ENCODE measurements at regions not wholly inside any gene's neighbourhood (a gene's known extent, or its start where the extent isn't known, plus 50 kb on each side); places are given as distances from the start of the nearest gene placed in this dataset.

DNA sequence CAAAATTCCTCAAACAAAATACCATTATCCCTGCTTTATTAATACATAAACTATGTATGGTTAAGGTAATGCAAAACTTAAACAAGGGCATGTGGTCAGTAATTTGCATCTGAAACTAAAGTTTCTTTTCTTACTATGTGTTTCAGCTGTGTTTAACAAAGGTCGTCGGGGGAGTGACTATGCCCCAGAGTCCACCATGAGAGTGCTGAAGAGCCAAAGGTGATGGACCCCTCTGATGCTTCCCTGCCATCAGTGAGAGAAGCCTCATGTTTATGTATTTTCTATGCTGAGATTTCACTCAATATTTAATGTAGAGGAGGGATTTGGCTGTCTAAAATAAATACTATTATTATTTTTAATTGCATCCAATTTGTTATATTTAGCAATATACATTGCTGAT lies 707.2 kb upstream of the REG3G start:
- no peak overlapping the region for H2AFZ ChIP-seq (replicated peaks; ENCODE audit: low read length, poor library complexity)
- H3K9me1 ChIP-seq (ENCODE audit: insufficient read depth, low read length) = no peaks in the 10 kb centered on the region
- TF ChIP-seq SMC3 (IDR thresholded peaks at IDR 0.05; ENCODE audit: low read depth, low read length) (no peak), NFE2L2 (IDR thresholded peaks at IDR 0.05; ENCODE audit: low read depth, low read length) (no peak), POLR2A (IDR thresholded peaks at IDR 0.05; ENCODE audit: low read depth, low read length) (no peak)
- H4K8ac ChIP-seq (ENCODE audit: low read depth in 2 of 2, low read length in 2 of 2) = no peak overlapping the region
- no peak overlapping the region for H2BK5ac ChIP-seq (ENCODE audit: low read depth, low read length, poor library complexity, severe bottlenecking)
- in situ Hi-C loops (cut with MboI; ENCODE audit: low sequenced_read_pairs) (no loop called here), dilution Hi-C loops (cut with HindIII; ENCODE audit: low sequenced_read_pairs, unreplicated experiment) (no loop called here), intact Hi-C loops (cut with micrococcal nuclease) (no loop called here)
- H3K27me3 ChIP-seq (ENCODE audit: control insufficient read depth, insufficient read depth, low read length) = no peaks in the 10 kb centered on the region
- H4K91ac ChIP-seq (ENCODE audit: insufficient read depth, low read depth, low read length) = no peak overlapping the region
- no peak for ATAC-seq (ENCODE audit: low read depth)
- ChIA-PET POLR2A (ENCODE audit: unreplicated experiment) (no interaction called here), CTCF (no interaction called here)
- H4K20me1 ChIP-seq (ENCODE audit: insufficient read depth, low read length) = no peaks in the 10 kb centered on the region
- no peak overlapping the region for H2BK120ac ChIP-seq (ENCODE audit: low read depth, low read length)
- H3K4me3 ChIP-seq (ENCODE audit: insufficient read depth, low read depth, low read length) = no peak overlapping the region
- BruUV-seq (replicated peaks) = no TSS peak
- no peak overlapping the region for H2BK20ac ChIP-seq (ENCODE audit: low read depth, low read length)
- no peak overlapping the region for H3K14ac ChIP-seq (replicated peaks; ENCODE audit: low read depth, low read length)
- no peak overlapping the region for H3K9ac ChIP-seq (ENCODE audit: low read depth, low read length)
- peaks cover 4% of the 10 kb centered on the region; the same call in 1 of the 2 replicates for H3K9me3 ChIP-seq (ENCODE audit: control insufficient read depth, insufficient read depth, low read length)
- no CpG with 5 or more reads among the region's 2 CpGs for WGBS, 2 experiments (ENCODE audit: extremely low coverage in 2 of 2, insufficient read length in 1 of 2)
- H2AK9ac ChIP-seq (replicated peaks; ENCODE audit: low read depth, low read length, poor library complexity) = no peak overlapping the region
- no peak overlapping the region for H3K4ac ChIP-seq (ENCODE audit: low read depth, low read length)
- no peak overlapping the region for H3K18ac ChIP-seq (ENCODE audit: low read depth, low read length)
- H2AK5ac ChIP-seq (ENCODE audit: low read depth, low read length) = no peak overlapping the region
- H2BK15ac ChIP-seq (ENCODE audit: low read depth, low read length) = no peak overlapping the region
- H3K56ac ChIP-seq (ENCODE audit: extremely low read depth, insufficient read depth, low read length) = no peak overlapping the region
- no peak overlapping the region for H3K4me2 ChIP-seq (ENCODE audit: low read depth, low read length)
- no peaks in the 10 kb centered on the region for H3K4me1 ChIP-seq (ENCODE audit: control insufficient read depth, insufficient read depth, low read length)
- no peaks in the 10 kb centered on the region for H3K36me3 ChIP-seq (ENCODE audit: control insufficient read depth, insufficient read depth, low read length)
- no peak overlapping the region for H3K23ac ChIP-seq (ENCODE audit: low read depth, low read length)
- H3K27ac ChIP-seq (ENCODE audit: insufficient read depth, low read length) = no peak overlapping the region
- H3K79me1 ChIP-seq (ENCODE audit: low read depth in 1 of 2, low read length in 2 of 2) = no peaks in the 10 kb centered on the region
- no peak overlapping the region for H4K5ac ChIP-seq (ENCODE audit: low read depth, low read length)
- no peak for DNase-seq

Data from IMR-90 (cell line).